K562 (cell line): ENCODE measurements at regions not wholly inside any gene's neighbourhood (a gene's known extent, or its start where the extent isn't known, plus 50 kb on each side); places are given as distances from the start of the nearest gene placed in this dataset.

Experiments used
- ATAC-seq: fragments of 200-7000 bp; cut with Tn5 transposase; 3 replicates; pipeline ENCODE4 v1.9.1; 2020; ENCODE audit warnings: moderate library complexity
- BruUV-seq: library from RNA; stranded (reverse); fragments of 400-500 nt; replicated peaks from 2 replicates; lab custom pipeline; 2021; lab: Mats Ljungman, UMichigan
- CTCF ChIA-PET: fragments of 300-600 bp; formaldehyde crosslinking; extraction: SDS; loops from one replicate; lab custom pipeline; 2021; ENCODE audit warnings: low intra/inter-chr PET ratio; lab: Yijun Ruan, JAX
- POLR2A ChIA-PET: fragments of 300-600, 350-650 bp; sonication (Branson Sonifier 250); formaldehyde crosslinking; extraction: SDS; loops from one replicate; lab custom pipeline; 2021; ENCODE audit warnings: antibody characterized with exemption, inconsistent platforms; lab: Yijun Ruan, JAX
- DNase-seq, 4 experiments: peaks; one replicate each; pipeline versions ENCODE4 v3.0.0 to v3.0.0-alpha.2; 2011 to 2018; ENCODE audit warnings: low spot score in 3 of 4, mixed read lengths in 3 of 4; ENCODE audit errors: extremely low read depth in 1 of 4
- FAIRE-seq: peaks from 2 replicates; lab custom pipeline; 2011; peaks lifted over from hg19 to GRCh38; lab: Jason Lieb, UNC
- H2AFZ ChIP-seq: 2 replicates; pipeline ENCODE4 v1.6.0; 2011; ENCODE audit warnings: low read depth, low read length, control low read depth, inconsistent platforms
- H3K27ac ChIP-seq: fragments of 200-600 bp; 3 replicates; pipeline ENCODE4 v1.8.0; 2011; ENCODE audit warnings: low read depth, mild to moderate bottlenecking, control low read depth, inconsistent platforms, low read length, moderate library complexity, mixed read lengths; ENCODE audit errors: extremely low read depth
- H3K27me3 ChIP-seq, 2 experiments: fragments of 300-600 bp in 1 of 2; 2 replicates in 1 of 2; 3 replicates in 1 of 2; pipeline versions ENCODE4 v1.6.0 to v1.8.0; 2011; ENCODE audit warnings: inconsistent platforms in 2 of 2, low read length in 2 of 2, mild to moderate bottlenecking in 1 of 2, mixed read lengths in 1 of 2, moderate library complexity in 1 of 2; ENCODE audit not compliant: control insufficient read depth in 2 of 2, insufficient read depth in 2 of 2
- H3K36me3 ChIP-seq: fragments of 300-600 bp; 3 replicates; pipeline ENCODE4 v1.8.0; 2011; ENCODE audit warnings: mild to moderate bottlenecking, low read length, inconsistent platforms; ENCODE audit not compliant: control insufficient read depth, insufficient read depth
- H3K4me1 ChIP-seq, 2 experiments: fragments of 200-600 bp in 1 of 2; replicated peaks in 1 of 2; 2 replicates in 1 of 2; 3 replicates in 1 of 2; pipeline versions ENCODE4 v1.5.1 to v1.8.0; 2011; ENCODE audit warnings: inconsistent platforms in 2 of 2, low read length in 2 of 2, mild to moderate bottlenecking in 1 of 2, mixed read lengths in 1 of 2, moderate library complexity in 1 of 2; ENCODE audit not compliant: control insufficient read depth in 2 of 2, insufficient read depth in 2 of 2
- H3K4me2 ChIP-seq: 2 replicates; pipeline ENCODE4 v1.6.1; 2011; ENCODE audit warnings: low read length, control low read depth, inconsistent platforms, mixed read lengths; ENCODE audit not compliant: insufficient read depth
- H3K4me3 ChIP-seq: fragments of 200-600 bp; sonication (generic), shearing (Covaris generic); 2 replicates; pipeline ENCODE4 v1.5.1; 2016; ENCODE audit warnings: control low read depth, inconsistent platforms
- H3K79me2 ChIP-seq: fragments of 200-600 bp; 3 replicates; pipeline ENCODE4 v1.8.0; 2011; ENCODE audit warnings: low read length, inconsistent platforms; ENCODE audit not compliant: control insufficient read depth, insufficient read depth
- H3K9ac ChIP-seq, 2 experiments: 2 replicates each; pipeline versions ENCODE4 v1.6.0 to v1.6.1; 2011; ENCODE audit warnings: low read depth in 2 of 2, low read length in 2 of 2, control low read depth in 1 of 2, inconsistent platforms in 1 of 2, mild to moderate bottlenecking in 1 of 2, mixed read lengths in 1 of 2; ENCODE audit not compliant: insufficient read depth in 1 of 2
- H3K9me1 ChIP-seq: one replicate; pipeline ENCODE4 v1.6.0; 2011; ENCODE audit warnings: inconsistent platforms, mild to moderate bottlenecking, low read length, moderate library complexity; ENCODE audit not compliant: control insufficient read depth, insufficient read depth
- H3K9me3 ChIP-seq: replicated peaks from 2 replicates; pipeline ENCODE4 v1.5.1; 2011; ENCODE audit warnings: low read depth, low read length, inconsistent platforms; ENCODE audit not compliant: control insufficient read depth, insufficient read depth
- H4K20me1 ChIP-seq: replicated peaks from 2 replicates; pipeline ENCODE4 v1.6.1; 2011; ENCODE audit warnings: low read length, inconsistent platforms, mixed read lengths; ENCODE audit not compliant: control insufficient read depth, insufficient read depth
- HCFC1 ChIP-seq: IDR thresholded peaks from 2 replicates; pipeline ENCODE4 v1.6.1; 2012; ENCODE audit warnings: low read depth, low read length, improper control_type of control experiment
- HDAC6 ChIP-seq: IDR thresholded peaks from 2 replicates; pipeline ENCODE4 v1.6.1; 2012; ENCODE audit warnings: low read depth, mild to moderate bottlenecking, control low read depth, inconsistent platforms, low read length, moderate library complexity
- HSF4 ChIP-seq: fragments of 250-450 bp; sonication (Bioruptor Pico); IDR thresholded peaks from 2 replicates; pipeline ENCODE4 v2.1.2; 2022; ENCODE audit warnings: mild to moderate bottlenecking, moderate library complexity, borderline replicate concordance
- LCOR ChIP-seq: sonication (generic); formaldehyde crosslinking; IDR thresholded peaks from 2 replicates; pipeline ENCODE4 v1.8.0; 2022; ENCODE audit warnings: mild to moderate bottlenecking, missing genetic modification reagents
- MAX ChIP-seq: sonication (generic); formaldehyde crosslinking; IDR thresholded peaks from 2 replicates; pipeline ENCODE4 v1.9.0; 2022; ENCODE audit warnings: mild to moderate bottlenecking, missing genetic modification reagents
- MLLT1 ChIP-seq, 2 experiments: fragments of 450-650 bp; IDR thresholded peaks; 2 replicates each; pipeline ENCODE4 v1.6.1; 2016
- PHB ChIP-seq: fragments of 250-450 bp; sonication (Bioruptor Pico); IDR thresholded peaks from 2 replicates; pipeline ENCODE4 v1.5.0; 2021
- SRSF3 ChIP-seq: fragments of 200-400 bp; formaldehyde crosslinking; IDR thresholded peaks from 2 replicates; pipeline ENCODE4 v1.6.1; 2016; ENCODE audit warnings: mild to moderate bottlenecking, low read length, moderate library complexity; ENCODE audit not compliant: insufficient read depth
- THRAP3 ChIP-seq: fragments of 450-650 bp; IDR thresholded peaks from 2 replicates; pipeline ENCODE4 v1.6.1; 2016; ENCODE audit warnings: mild to moderate bottlenecking, inconsistent platforms, borderline replicate concordance
- ZHX1 ChIP-seq: fragments of 150-350 bp; conservative IDR thresholded peaks from 2 replicates; pipeline ENCODE4 v1.6.1; 2014; ENCODE audit warnings: low read length
- ZNF184 ChIP-seq: sonication (generic); formaldehyde crosslinking; IDR thresholded peaks from 2 replicates; pipeline ENCODE4 v1.5.0; 2020; ENCODE audit warnings: missing genetic modification reagents
- ZNF347 ChIP-seq: fragments of 450-650 bp; formaldehyde crosslinking; IDR thresholded peaks from 2 replicates; pipeline ENCODE4 v1.4.0; 2020; ENCODE audit warnings: low read depth, mild to moderate bottlenecking, moderate library complexity
- ZNF696 ChIP-seq: fragments of 250-450 bp; sonication (Bioruptor Pico); conservative IDR thresholded peaks from 2 replicates; pipeline ENCODE4 v1.4.0; 2020; ENCODE audit warnings: mild to moderate bottlenecking, moderate library complexity
- in situ Hi-C: fragments of 300-500 bp; cut with MboI; formaldehyde crosslinking; loops from 4 replicates; pipeline ENCODE4 v1.15.0; 2018; ENCODE audit warnings: inconsistent platforms, mixed read lengths
- intact Hi-C: fragments of 100-400 bp; cut with micrococcal nuclease; formaldehyde crosslinking; loops from 2 replicates; pipeline ENCODE4 v1.14.2; 2022

- in situ Hi-C loops = no loop called here
- no peaks in the 10 kb centered on the region for H4K20me1 ChIP-seq
- no peak for ATAC-seq
- H3K27ac ChIP-seq = no peak overlapping the region
- no peak for TF ChIP-seq HCFC1
- no peak for TF ChIP-seq PHB
- TF ChIP-seq ZNF347 (CRISPR knock-in tag) = no peak
- no peak for TF ChIP-seq LCOR (CRISPR knock-in tag)
- TF ChIP-seq ZNF696 = no peak
- no peak for TF ChIP-seq THRAP3
- no peak for TF ChIP-seq HSF4 (CRISPR knock-in tag)
- no peak for TF ChIP-seq MAX
- no peak for TF ChIP-seq SRSF3
- no peak for TF ChIP-seq ZNF184 (CRISPR knock-in tag)
- TF ChIP-seq MLLT1 (IDR thresholded peaks at IDR 0.05) = no peak
- TF ChIP-seq HDAC6 = no peak
- TF ChIP-seq ZHX1 = no peak
- TF ChIP-seq, all 486 proteins: peak for 0
- Histone ChIP-seq H3K79me2 (no peaks in the 10 kb centered on the region), H3K4me2 (no peak overlapping the region), H3K9ac (no peak overlapping the region), H3K4me1 (no peaks in the 10 kb centered on the region), H3K9me3 (no peaks in the 10 kb centered on the region), H3K27me3 (no peaks in the 10 kb centered on the region), H3K4me3 (no peak overlapping the region), H3K36me3 (no peaks in the 10 kb centered on the region), H3K9me1 (no peaks in the 10 kb centered on the region), H2AFZ (no peak overlapping the region)
- no peak for FAIRE-seq
- ChIA-PET POLR2A (no interaction called here), CTCF (no interaction called here)
- intact Hi-C loops = loop anchor here (10.0 kb wide), 1 partner anchor 295 kb away; no protein-coding TSS in a partner anchor
- BruUV-seq = no TSS peak
- DNase-seq = no peak
Observed at GRCh38 chr3:8329598-8329997, 172.0 kb upstream of the LMCD1 start.
